WERI-Rb-1 (cell line): ENCODE measurements at regions not wholly inside any gene's neighbourhood (a gene's known extent, or its start where the extent isn't known, plus 50 kb on each side); places are given as distances from the start of the nearest gene placed in this dataset.

ENCODE experiments used
- DNase-seq: peaks from one replicate; pipeline ENCODE4 v3.0.0-alpha.2; 2020
- H3K27ac ChIP-seq: fragments of 250-450 bp; sonication (Bioruptor Pico); 2 replicates; pipeline ENCODE4 v1.5.1; 2020; ENCODE audit warnings: mild to moderate bottlenecking, moderate library complexity
- H3K27me3 ChIP-seq: fragments of 250-450 bp; sonication (Bioruptor Pico); 2 replicates; pipeline ENCODE4 v1.5.1; 2021; ENCODE audit warnings: mild to moderate bottlenecking, low read depth, moderate library complexity; ENCODE audit not compliant: insufficient read depth, severe bottlenecking
- H3K36me3 ChIP-seq: fragments of 250-450 bp; sonication (Bioruptor Pico); 2 replicates; pipeline ENCODE4 v1.5.1; 2020; ENCODE audit warnings: mild to moderate bottlenecking, moderate library complexity
- H3K4me3 ChIP-seq: 2 replicates; pipeline ENCODE4 v1.5.1; 2011; ENCODE audit warnings: low read depth, mild to moderate bottlenecking, control low read depth, low read length
- H3K9me3 ChIP-seq: fragments of 250-450 bp; sonication (Bioruptor Pico); 2 replicates; pipeline ENCODE4 v1.5.1; 2021; ENCODE audit warnings: mild to moderate bottlenecking, moderate library complexity; ENCODE audit not compliant: severe bottlenecking
- TF ChIP-seq, protein P1 (sequence below): IDR thresholded peaks from 2 replicates; pipeline ENCODE4 v1.5.1; 2011; ENCODE audit warnings: low read depth, mild to moderate bottlenecking, control low read depth, inconsistent platforms, low read length

DNA sequence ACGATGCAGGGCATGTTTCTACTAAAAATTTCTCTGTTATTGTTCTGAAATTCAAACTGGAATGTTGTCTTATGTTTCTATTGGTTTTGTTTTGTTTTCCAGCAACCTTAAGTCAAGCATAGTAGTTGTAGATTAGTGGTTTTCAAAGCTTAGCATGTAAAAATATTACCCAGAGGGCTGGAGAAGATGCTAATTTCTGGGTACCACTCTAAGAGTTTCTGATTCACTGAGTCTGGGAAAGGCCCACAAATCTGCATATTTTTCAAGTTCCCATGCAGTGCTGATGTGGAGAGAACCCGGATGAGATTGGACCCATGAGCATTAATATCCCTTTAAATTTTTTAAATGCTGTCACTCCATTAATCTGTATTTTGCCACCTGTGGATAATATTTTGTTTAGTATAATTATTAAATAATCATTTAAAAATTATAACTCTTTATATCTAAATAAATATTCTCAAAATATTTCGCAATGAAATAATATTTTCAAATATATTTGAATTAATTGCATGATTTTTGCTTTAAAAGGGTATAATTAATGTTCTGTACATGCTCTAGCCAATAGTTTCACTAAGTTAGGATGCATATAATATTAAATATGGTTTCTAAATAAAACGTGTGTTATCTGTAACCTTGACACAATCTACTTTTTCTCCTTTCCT, 1274.7 kb upstream of the CADM2 start:
- H3K27me3 ChIP-seq: no peaks in the 10 kb centered on the region
- H3K27ac ChIP-seq: no peak overlapping the region
- no peak overlapping the region for H3K4me3 ChIP-seq
- DNase-seq: no peak
- TF ChIP-seq, protein P1, sequence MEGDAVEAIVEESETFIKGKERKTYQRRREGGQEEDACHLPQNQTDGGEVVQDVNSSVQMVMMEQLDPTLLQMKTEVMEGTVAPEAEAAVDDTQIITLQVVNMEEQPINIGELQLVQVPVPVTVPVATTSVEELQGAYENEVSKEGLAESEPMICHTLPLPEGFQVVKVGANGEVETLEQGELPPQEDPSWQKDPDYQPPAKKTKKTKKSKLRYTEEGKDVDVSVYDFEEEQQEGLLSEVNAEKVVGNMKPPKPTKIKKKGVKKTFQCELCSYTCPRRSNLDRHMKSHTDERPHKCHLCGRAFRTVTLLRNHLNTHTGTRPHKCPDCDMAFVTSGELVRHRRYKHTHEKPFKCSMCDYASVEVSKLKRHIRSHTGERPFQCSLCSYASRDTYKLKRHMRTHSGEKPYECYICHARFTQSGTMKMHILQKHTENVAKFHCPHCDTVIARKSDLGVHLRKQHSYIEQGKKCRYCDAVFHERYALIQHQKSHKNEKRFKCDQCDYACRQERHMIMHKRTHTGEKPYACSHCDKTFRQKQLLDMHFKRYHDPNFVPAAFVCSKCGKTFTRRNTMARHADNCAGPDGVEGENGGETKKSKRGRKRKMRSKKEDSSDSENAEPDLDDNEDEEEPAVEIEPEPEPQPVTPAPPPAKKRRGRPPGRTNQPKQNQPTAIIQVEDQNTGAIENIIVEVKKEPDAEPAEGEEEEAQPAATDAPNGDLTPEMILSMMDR: no peak
- H3K9me3 ChIP-seq: no peaks in the 10 kb centered on the region
- H3K36me3 ChIP-seq: no peaks in the 10 kb centered on the region

DNA sequence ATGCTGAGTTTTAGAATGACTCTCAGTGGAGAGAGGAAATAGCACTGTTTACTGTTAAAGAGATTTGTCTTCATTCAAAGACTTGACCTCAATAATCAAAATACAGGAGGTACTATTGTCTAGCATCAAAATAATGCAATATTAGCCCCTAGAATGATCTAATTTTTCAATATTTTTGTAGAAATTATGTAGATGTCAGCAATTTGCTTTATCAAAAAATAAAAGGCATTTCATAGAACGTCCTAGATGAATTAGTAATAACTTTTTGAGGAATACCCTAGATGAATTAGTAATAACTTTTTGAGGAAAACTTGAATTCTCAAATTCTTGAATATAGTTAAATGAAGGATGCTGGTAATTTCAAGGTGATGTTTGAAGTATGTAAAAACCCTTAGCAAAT, 1252.1 kb upstream of the CADM2 start:
- Histone ChIP-seq H3K27ac (no peak overlapping the region), H3K27me3 (no peaks in the 10 kb centered on the region), H3K36me3 (no peaks in the 10 kb centered on the region), H3K9me3 (no peaks in the 10 kb centered on the region), H3K4me3 (no peak overlapping the region)
- no peak for DNase-seq
- TF ChIP-seq, protein P1: no peak

DNA sequence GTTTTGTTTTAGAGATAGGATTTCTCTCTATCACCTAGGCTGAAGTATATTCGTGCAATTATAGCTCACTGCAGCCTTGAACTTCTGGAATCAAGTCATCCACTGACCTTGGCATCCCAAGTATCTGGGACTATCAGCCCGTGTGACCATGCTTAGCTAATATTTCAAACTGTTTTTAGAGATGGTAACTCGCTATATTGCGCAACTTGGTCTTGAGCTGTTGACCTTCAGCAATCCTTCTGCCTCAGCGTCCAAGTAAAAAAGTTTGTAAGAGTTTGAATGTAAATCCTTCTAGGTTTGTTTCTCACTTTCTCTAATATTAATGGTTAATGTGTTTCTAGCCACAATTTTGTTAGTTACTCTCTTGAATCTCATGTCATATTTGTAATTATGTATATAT, 1243.5 kb upstream of the CADM2 start:
- DNase-seq: no peak
- no peak overlapping the region for H3K4me3 ChIP-seq
- TF ChIP-seq, protein P1: no peak
- H3K27me3 ChIP-seq: no peaks in the 10 kb centered on the region
- H3K9me3 ChIP-seq: no peaks in the 10 kb centered on the region
- H3K27ac ChIP-seq: no peak overlapping the region
- H3K36me3 ChIP-seq: no peaks in the 10 kb centered on the region

DNA sequence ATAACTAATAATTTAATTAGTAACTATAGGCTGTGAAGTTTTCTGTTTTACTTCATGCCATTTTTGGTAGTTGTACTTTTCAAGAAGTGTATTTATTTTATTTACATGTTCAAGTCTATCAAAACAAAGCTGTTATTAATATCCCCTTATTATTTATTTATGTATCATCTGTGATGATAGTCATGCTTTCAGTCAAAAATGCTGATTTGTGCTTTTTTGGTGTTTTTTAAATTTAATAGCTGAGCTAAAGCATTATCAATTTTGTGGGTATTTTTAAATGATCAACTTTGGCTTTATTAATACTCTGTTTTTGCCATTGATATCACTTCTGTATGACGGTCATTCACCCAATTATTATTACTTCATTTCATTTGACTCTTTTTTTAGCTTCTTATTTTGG, 1229.2 kb upstream of the CADM2 start:
- no peaks in the 10 kb centered on the region for H3K27me3 ChIP-seq
- no peak overlapping the region for H3K4me3 ChIP-seq
- H3K36me3 ChIP-seq: no peaks in the 10 kb centered on the region
- H3K27ac ChIP-seq: no peak overlapping the region
- peaks cover 4% of the 10 kb centered on the region for H3K9me3 ChIP-seq
- TF ChIP-seq, protein P1: no peak
- no peak for DNase-seq

DNA sequence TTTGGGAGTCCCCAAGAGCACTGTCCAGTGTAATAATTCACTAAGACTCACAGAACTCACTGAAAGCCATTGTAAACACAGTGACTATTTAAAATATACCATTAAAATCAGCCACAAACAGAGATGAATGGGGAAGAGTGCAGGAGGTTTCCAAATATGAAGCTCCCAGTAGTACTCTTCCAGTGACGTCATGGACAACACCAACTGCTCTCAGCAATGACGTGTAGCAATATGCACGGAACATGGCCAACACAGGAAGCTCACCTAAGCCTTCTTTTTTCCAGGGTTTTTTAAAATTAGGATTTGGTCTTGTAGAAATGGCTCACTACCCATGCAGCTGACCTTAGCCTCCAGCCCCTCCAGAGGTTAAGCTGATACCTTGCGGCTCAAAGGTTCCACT, 1224.1 kb upstream of the CADM2 start:
- TF ChIP-seq, protein P1: no peak
- Histone ChIP-seq H3K9me3 (no peaks in the 10 kb centered on the region), H3K4me3 (no peak overlapping the region), H3K27ac (no peak overlapping the region), H3K27me3 (no peaks in the 10 kb centered on the region), H3K36me3 (no peaks in the 10 kb centered on the region)
- DNase-seq: peak; percentile 5

DNA sequence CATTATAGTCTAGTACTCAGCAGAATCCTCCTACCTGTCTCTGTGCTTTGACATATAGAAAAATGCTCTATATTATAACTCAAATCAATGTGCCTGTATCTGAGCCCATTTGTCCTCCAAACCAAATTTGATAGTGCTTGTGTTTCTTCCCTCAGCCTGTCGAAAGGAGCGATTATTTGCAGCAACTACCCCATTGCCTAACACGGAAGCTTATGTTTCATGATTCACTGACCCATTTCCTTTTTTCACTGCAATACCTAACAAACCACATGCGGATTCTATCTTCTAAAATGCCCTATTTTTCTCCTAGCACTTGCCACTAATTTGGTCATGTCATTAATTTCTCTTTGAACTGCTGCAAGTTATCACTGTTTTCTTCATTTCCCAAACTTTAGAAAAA, 1220.6 kb upstream of the CADM2 start:
- no peak overlapping the region for H3K4me3 ChIP-seq
- no peaks in the 10 kb centered on the region for H3K9me3 ChIP-seq
- no peak for DNase-seq
- H3K27ac ChIP-seq: no peak overlapping the region
- H3K27me3 ChIP-seq: no peaks in the 10 kb centered on the region
- TF ChIP-seq, protein P1: no peak
- no peaks in the 10 kb centered on the region for H3K36me3 ChIP-seq
